H9 (cell line): ENCODE measurements at regions not wholly inside any gene's neighbourhood (a gene's known extent, or its start where the extent isn't known, plus 50 kb on each side); places are given as distances from the start of the nearest gene placed in this dataset.

Experiments used
- DNase-seq: peaks from one replicate; pipeline ENCODE4 v3.0.0-alpha.2; 2017
- H2AFZ ChIP-seq: one replicate; pipeline ENCODE4 v1.6.1; 2013; ENCODE audit warnings: mild to moderate bottlenecking, low read length, control low read depth, moderate library complexity
- H2AK5ac ChIP-seq: 2 replicates; pipeline ENCODE4 v1.6.1; 2013; ENCODE audit warnings: low read length, control low read depth, mixed read lengths; ENCODE audit not compliant: insufficient read length
- H2BK120ac ChIP-seq: one replicate; pipeline ENCODE4 v1.6.1; 2013; ENCODE audit warnings: low read depth, mild to moderate bottlenecking, low read length, control low read depth, inconsistent platforms; ENCODE audit not compliant: poor library complexity, severe bottlenecking
- H2BK12ac ChIP-seq: 2 replicates; pipeline ENCODE4 v1.6.1; 2013; ENCODE audit warnings: low read length, control low read depth, mixed read lengths, low read depth; ENCODE audit not compliant: insufficient read length
- H2BK15ac ChIP-seq: 2 replicates; pipeline ENCODE4 v1.6.1; 2013; ENCODE audit warnings: low read depth, low read length, control low read depth
- H2BK20ac ChIP-seq: one replicate; pipeline ENCODE4 v1.6.1; 2013; ENCODE audit warnings: low read depth, mild to moderate bottlenecking, low read length, control low read depth, inconsistent platforms; ENCODE audit not compliant: poor library complexity, severe bottlenecking
- H2BK5ac ChIP-seq: 2 replicates; pipeline ENCODE4 v1.6.1; 2013; ENCODE audit warnings: low read length, control low read depth, mixed read lengths; ENCODE audit not compliant: insufficient read length
- H3K14ac ChIP-seq: 2 replicates; pipeline ENCODE4 v1.6.1; 2013; ENCODE audit warnings: low read length, control low read depth; ENCODE audit not compliant: insufficient read depth
- H3K18ac ChIP-seq: 2 replicates; pipeline ENCODE4 v1.6.1; 2013; ENCODE audit warnings: low read depth, mild to moderate bottlenecking, mixed read lengths, low read length, control low read depth; ENCODE audit not compliant: insufficient read length
- H3K23ac ChIP-seq: 2 replicates; pipeline ENCODE4 v1.6.1; 2013; ENCODE audit warnings: low read length, control low read depth, mixed read lengths, low read depth; ENCODE audit not compliant: insufficient read length
- H3K23me2 ChIP-seq: 2 replicates; pipeline ENCODE4 v1.6.1; 2013; ENCODE audit warnings: low read depth, mild to moderate bottlenecking, mixed read lengths, low read length, control low read depth; ENCODE audit not compliant: insufficient read length, poor library complexity, severe bottlenecking
- H3K27ac ChIP-seq: 2 replicates; pipeline ENCODE4 v1.5.1; 2013; ENCODE audit warnings: low read length, control low read depth, mixed read lengths, low read depth; ENCODE audit not compliant: insufficient read length
- H3K27me3 ChIP-seq: 2 replicates; pipeline ENCODE4 v1.6.1; 2013; ENCODE audit warnings: low read length, control low read depth, inconsistent platforms; ENCODE audit not compliant: insufficient read depth
- H3K4ac ChIP-seq: 2 replicates; pipeline ENCODE4 v1.6.1; 2013; ENCODE audit warnings: low read depth, mild to moderate bottlenecking, control low read depth, inconsistent platforms, low read length, moderate library complexity
- H3K4me1 ChIP-seq: 2 replicates; pipeline ENCODE4 v1.6.1; 2013; ENCODE audit warnings: low read length, control low read depth, inconsistent platforms; ENCODE audit not compliant: insufficient read depth
- H3K4me2 ChIP-seq: 2 replicates; pipeline ENCODE4 v1.6.1; 2013; ENCODE audit warnings: low read length, control low read depth, mixed read lengths; ENCODE audit not compliant: insufficient read length, insufficient read depth
- H3K56ac ChIP-seq: 2 replicates; pipeline ENCODE4 v1.6.1; 2013; ENCODE audit warnings: low read depth, mild to moderate bottlenecking, mixed read lengths, low read length, control low read depth; ENCODE audit not compliant: insufficient read length
- H3K79me1 ChIP-seq: 2 replicates; pipeline ENCODE4 v1.6.1; 2013; ENCODE audit warnings: low read depth, mild to moderate bottlenecking, moderate library complexity, low read length, control low read depth, inconsistent platforms; ENCODE audit not compliant: insufficient read depth, poor library complexity, severe bottlenecking
- H3K79me2 ChIP-seq: 2 replicates; pipeline ENCODE4 v1.6.1; 2013; ENCODE audit warnings: low read length, control low read depth, inconsistent platforms; ENCODE audit not compliant: insufficient read depth
- H3K9ac ChIP-seq: 2 replicates; pipeline ENCODE4 v1.6.1; 2013; ENCODE audit warnings: low read length, control low read depth, mixed read lengths; ENCODE audit not compliant: insufficient read length; ENCODE audit errors: extremely low read depth
- H3K9me3 ChIP-seq: one replicate; pipeline ENCODE4 v1.6.1; 2013; ENCODE audit warnings: low read depth, low read length, inconsistent platforms; ENCODE audit not compliant: control insufficient read depth
- H3T11ph ChIP-seq: one replicate; pipeline ENCODE4 v1.6.1; 2013; ENCODE audit warnings: mild to moderate bottlenecking, low read length, control low read depth, inconsistent platforms
- H4K20me1 ChIP-seq: one replicate; pipeline ENCODE4 v1.6.1; 2013; ENCODE audit not compliant: control insufficient read depth, insufficient read length, insufficient read depth
- H4K5ac ChIP-seq: 2 replicates; pipeline ENCODE4 v1.6.1; 2013; ENCODE audit warnings: low read depth, mild to moderate bottlenecking, mixed read lengths, low read length, control low read depth; ENCODE audit not compliant: insufficient read length
- H4K8ac ChIP-seq: replicated peaks from 2 replicates; pipeline ENCODE4 v1.6.1; 2013; ENCODE audit warnings: low read length, control low read depth, mixed read lengths, low read depth; ENCODE audit not compliant: insufficient read length
- H4K91ac ChIP-seq: 2 replicates; pipeline ENCODE4 v1.6.1; 2013; ENCODE audit warnings: low read depth, mild to moderate bottlenecking, moderate library complexity, mixed read lengths, low read length, control low read depth; ENCODE audit not compliant: insufficient read length
- H3K27ac Mint-ChIP-seq, 3 experiments: 2 replicates in 2 of 3; 3 replicates in 1 of 3; pipeline ENCODE4 v1.8.0; 2020 to 2021; ENCODE audit warnings: mixed read lengths in 3 of 3, mild to moderate bottlenecking in 1 of 3, moderate library complexity in 1 of 3
- H3K27me3 Mint-ChIP-seq: 2 replicates; pipeline ENCODE4 v1.8.0; 2021; ENCODE audit warnings: low read depth, mild to moderate bottlenecking, moderate library complexity, mixed read lengths
- H3K36me3 Mint-ChIP-seq, 3 experiments: 2 replicates in 2 of 3; 3 replicates in 1 of 3; pipeline ENCODE4 v1.8.0; 2020 to 2021; ENCODE audit warnings: low read depth in 3 of 3, mixed read lengths in 3 of 3; ENCODE audit not compliant: insufficient read depth in 1 of 3
- H3K4me1 Mint-ChIP-seq, 2 experiments: 2 replicates each; pipeline ENCODE4 v1.8.0; 2020; ENCODE audit warnings: mixed read lengths in 2 of 2
- H3K4me3 Mint-ChIP-seq, 2 experiments: 2 replicates in 1 of 2; 3 replicates in 1 of 2; pipeline ENCODE4 v1.8.0; 2020 to 2021; ENCODE audit warnings: mild to moderate bottlenecking in 2 of 2, mixed read lengths in 2 of 2, moderate library complexity in 1 of 2
- H3K9me3 Mint-ChIP-seq, 2 experiments: 2 replicates in 1 of 2; 3 replicates in 1 of 2; pipeline ENCODE4 v1.8.0; 2020; ENCODE audit warnings: mild to moderate bottlenecking in 2 of 2, mixed read lengths in 2 of 2, moderate library complexity in 1 of 2
- WGBS: extraction: QIAGEN DNeasy Blood & Tissue Kit; methylation state at CpG from one replicate; pipeline ENCODE4 v1.1.7; 2013; ENCODE audit warnings: missing lambda C conversion rate, low lambda C conversion rate, mixed read lengths; ENCODE audit not compliant: insufficient read length; ENCODE audit errors: extremely low coverage; 5-methylcytosine and 5-hydroxymethylcytosine counted together
- TF ChIP-seq, protein P1 (sequence below): fragments of 200-600 bp; sonication (generic); conservative IDR thresholded peaks from 3 replicates; pipeline ENCODE4 v1.8.0; 2021; ENCODE audit warnings: antibody characterized with exemption, mild to moderate bottlenecking

DNA sequence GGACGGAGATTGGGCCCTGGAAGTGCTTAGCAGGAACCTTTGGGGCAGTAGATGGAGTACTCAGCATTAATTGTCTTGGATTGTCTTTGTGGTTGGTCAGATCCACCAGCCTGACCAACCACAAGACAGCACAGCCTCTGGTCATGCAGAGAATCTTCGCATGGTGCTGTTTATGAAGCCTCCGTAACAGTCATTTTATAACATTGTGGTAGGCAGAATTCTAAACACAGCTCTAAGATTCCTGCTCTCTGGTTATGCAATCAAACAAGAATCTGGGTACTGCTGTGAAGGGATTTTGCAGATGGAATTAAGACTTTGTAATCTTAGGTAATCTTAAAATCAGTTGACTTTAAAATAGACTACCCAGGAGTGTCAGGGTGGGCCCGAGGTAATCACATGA is 312.2 kb upstream of the GOT2 start:
- Mint-ChIP-seq H3K27ac (no peak overlapping the region), H3K9me3 (no peaks in the 10 kb centered on the region), H3K36me3 (no peaks in the 10 kb centered on the region), H3K27me3 (no peaks in the 10 kb centered on the region; the same call in 1 of the 2 replicates), H3K4me1 (no peaks in the 10 kb centered on the region), H3K4me3 (no peak overlapping the region)
- Histone ChIP-seq H3K56ac (no peak overlapping the region), H3K14ac (no peak overlapping the region), H3K4me1 (no peaks in the 10 kb centered on the region), H2BK120ac (no peak overlapping the region), H3K27me3 (no peaks in the 10 kb centered on the region), H2AFZ (no peak overlapping the region), H3K79me2 (no peaks in the 10 kb centered on the region), H3K18ac (no peak overlapping the region), H2BK15ac (no peak overlapping the region), H3K79me1 (no peaks in the 10 kb centered on the region), H3K4ac (no peak overlapping the region), H2BK12ac (no peak overlapping the region), H2AK5ac (no peak overlapping the region), H3K4me2 (no peak overlapping the region), H2BK5ac (no peak overlapping the region), H4K20me1 (no peaks in the 10 kb centered on the region), H3K23ac (no peak overlapping the region), H2BK20ac (no peak overlapping the region), H4K91ac (no peak overlapping the region), H3K9me3 (no peaks in the 10 kb centered on the region), H3K23me2 (no peaks in the 10 kb centered on the region), H3K27ac (no peak overlapping the region), H3T11ph (no peak overlapping the region), H3K9ac (no peak overlapping the region), H4K8ac (no peak overlapping the region), H4K5ac (no peak overlapping the region)
- no CpG with 5 or more reads among the region's 4 CpGs for WGBS
- no peak for DNase-seq
- TF ChIP-seq, protein P1, sequence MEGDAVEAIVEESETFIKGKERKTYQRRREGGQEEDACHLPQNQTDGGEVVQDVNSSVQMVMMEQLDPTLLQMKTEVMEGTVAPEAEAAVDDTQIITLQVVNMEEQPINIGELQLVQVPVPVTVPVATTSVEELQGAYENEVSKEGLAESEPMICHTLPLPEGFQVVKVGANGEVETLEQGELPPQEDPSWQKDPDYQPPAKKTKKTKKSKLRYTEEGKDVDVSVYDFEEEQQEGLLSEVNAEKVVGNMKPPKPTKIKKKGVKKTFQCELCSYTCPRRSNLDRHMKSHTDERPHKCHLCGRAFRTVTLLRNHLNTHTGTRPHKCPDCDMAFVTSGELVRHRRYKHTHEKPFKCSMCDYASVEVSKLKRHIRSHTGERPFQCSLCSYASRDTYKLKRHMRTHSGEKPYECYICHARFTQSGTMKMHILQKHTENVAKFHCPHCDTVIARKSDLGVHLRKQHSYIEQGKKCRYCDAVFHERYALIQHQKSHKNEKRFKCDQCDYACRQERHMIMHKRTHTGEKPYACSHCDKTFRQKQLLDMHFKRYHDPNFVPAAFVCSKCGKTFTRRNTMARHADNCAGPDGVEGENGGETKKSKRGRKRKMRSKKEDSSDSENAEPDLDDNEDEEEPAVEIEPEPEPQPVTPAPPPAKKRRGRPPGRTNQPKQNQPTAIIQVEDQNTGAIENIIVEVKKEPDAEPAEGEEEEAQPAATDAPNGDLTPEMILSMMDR: no peak
